LNCAP (cell line): ENCODE measurements at regions not wholly inside any gene's neighbourhood (a gene's known extent, or its start where the extent isn't known, plus 50 kb on each side); places are given as distances from the start of the nearest gene placed in this dataset.

ENCODE experiments used
- CTCF ChIP-seq: fragments of 450-650 bp; IDR thresholded peaks from 2 replicates; pipeline ENCODE4 v1.5.1; 2017; ENCODE audit warnings: mild to moderate bottlenecking

- no peak for TF ChIP-seq CTCF
Observed at GRCh38 chr2:55973673-55974072, 50.1 kb upstream of the EFEMP1 start.

DNA sequence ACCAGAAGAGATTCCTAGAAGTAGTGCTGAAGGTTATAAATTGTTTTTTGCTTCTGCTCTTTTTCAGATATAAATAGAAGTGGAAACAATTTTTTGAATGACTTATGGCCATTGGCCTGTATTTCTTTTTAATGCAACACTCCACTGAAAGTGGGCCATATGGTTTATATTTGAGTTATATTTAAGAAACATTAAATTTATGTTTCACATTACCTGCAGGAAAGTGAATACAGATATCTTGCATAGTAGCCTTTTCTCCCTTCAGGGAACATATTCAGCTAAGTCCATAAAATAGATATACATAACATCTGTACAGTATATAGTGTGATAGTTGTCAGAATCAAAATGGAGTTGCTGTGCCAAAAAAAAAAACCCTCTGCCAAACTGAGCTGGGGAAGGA, 53.1 kb upstream of the EFEMP1 start:
- no peak for TF ChIP-seq CTCF

DNA sequence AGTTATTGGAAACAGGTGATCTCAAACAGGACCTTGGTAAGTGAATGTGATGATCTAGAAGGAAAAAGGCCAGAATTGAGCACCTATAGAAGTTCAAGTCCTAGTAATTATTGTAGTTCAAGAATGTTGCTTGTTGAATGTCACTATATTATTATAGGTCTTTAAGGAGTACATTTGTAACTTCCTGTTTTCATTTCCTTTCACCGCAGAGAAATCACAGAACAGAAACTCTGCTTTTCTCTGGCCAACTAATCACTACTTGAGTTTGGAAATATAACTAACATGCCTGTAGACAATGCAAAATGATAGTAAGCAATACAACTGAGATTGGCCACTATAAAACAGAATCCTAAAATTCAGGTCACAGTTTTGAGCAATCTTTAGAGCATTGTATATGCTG, 61.8 kb upstream of the EFEMP1 start:
- TF ChIP-seq CTCF, result no peak

- no peak for TF ChIP-seq CTCF
Observed at GRCh38 chr2:55986001-55986400, 62.4 kb upstream of the EFEMP1 start.

GRCh38 chr2:55986700-55987440, 63.3 kb upstream of the EFEMP1 start:
- TF ChIP-seq CTCF, result no peak

- TF ChIP-seq CTCF, result no peak
Observed at GRCh38 chr2:55989405-55989804, 65.8 kb upstream of the EFEMP1 start.

DNA sequence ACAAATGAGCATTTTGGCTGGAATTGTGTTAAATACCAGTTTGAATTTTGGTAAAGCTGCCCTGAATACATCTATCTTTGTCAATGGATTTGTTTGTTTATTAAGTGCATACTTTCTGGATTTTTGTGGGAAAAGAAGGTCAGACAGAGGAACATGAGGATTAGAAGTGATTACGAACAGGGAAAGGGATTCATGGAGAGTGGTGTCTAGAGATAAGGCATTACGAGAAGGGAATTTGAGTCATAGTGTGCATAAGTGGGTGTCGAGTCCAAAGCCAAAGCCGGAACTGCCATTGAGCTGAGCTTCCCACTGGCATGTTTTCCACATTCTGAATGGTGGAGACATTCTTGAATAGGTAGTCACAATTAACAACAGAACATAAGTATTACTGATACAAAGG, 68.9 kb upstream of the EFEMP1 start:
- no peak for TF ChIP-seq CTCF

DNA sequence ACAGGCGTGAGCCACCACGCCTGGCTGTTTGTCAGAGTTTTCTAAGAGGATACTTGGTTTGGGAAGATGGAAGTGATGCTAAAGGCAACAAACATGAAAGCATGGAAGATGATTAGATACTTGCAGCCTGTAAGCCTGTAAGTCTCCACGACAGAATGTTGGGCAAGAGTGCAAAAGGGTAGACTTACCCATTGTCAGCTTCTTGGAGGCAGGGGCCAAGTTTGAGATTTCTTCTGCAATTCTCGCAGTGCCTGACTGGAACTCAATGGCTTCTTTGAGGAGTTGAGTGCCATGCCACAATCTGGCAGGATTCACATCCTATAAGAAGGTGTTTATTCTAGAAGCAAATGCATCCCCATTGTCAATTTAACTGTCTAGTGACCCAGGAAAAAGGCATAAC, 70.1 kb upstream of the EFEMP1 start:
- TF ChIP-seq CTCF, result no peak
